H9 (cell line): ENCODE measurements at regions not wholly inside any gene's neighbourhood (a gene's known extent, or its start where the extent isn't known, plus 50 kb on each side); places are given as distances from the start of the nearest gene placed in this dataset.

ENCODE experiments used
- DNase-seq: peaks from one replicate; pipeline ENCODE4 v3.0.0-alpha.2; 2017
- H2AFZ ChIP-seq: one replicate; pipeline ENCODE4 v1.6.1; 2013; ENCODE audit warnings: mild to moderate bottlenecking, low read length, control low read depth, moderate library complexity
- H2AK5ac ChIP-seq: 2 replicates; pipeline ENCODE4 v1.6.1; 2013; ENCODE audit warnings: low read length, control low read depth, mixed read lengths; ENCODE audit not compliant: insufficient read length
- H2BK120ac ChIP-seq: one replicate; pipeline ENCODE4 v1.6.1; 2013; ENCODE audit warnings: low read depth, mild to moderate bottlenecking, low read length, control low read depth, inconsistent platforms; ENCODE audit not compliant: poor library complexity, severe bottlenecking
- H2BK12ac ChIP-seq: 2 replicates; pipeline ENCODE4 v1.6.1; 2013; ENCODE audit warnings: low read length, control low read depth, mixed read lengths, low read depth; ENCODE audit not compliant: insufficient read length
- H2BK15ac ChIP-seq: 2 replicates; pipeline ENCODE4 v1.6.1; 2013; ENCODE audit warnings: low read depth, low read length, control low read depth
- H2BK20ac ChIP-seq: one replicate; pipeline ENCODE4 v1.6.1; 2013; ENCODE audit warnings: low read depth, mild to moderate bottlenecking, low read length, control low read depth, inconsistent platforms; ENCODE audit not compliant: poor library complexity, severe bottlenecking
- H2BK5ac ChIP-seq: 2 replicates; pipeline ENCODE4 v1.6.1; 2013; ENCODE audit warnings: low read length, control low read depth, mixed read lengths; ENCODE audit not compliant: insufficient read length
- H3K14ac ChIP-seq: 2 replicates; pipeline ENCODE4 v1.6.1; 2013; ENCODE audit warnings: low read length, control low read depth; ENCODE audit not compliant: insufficient read depth
- H3K18ac ChIP-seq: 2 replicates; pipeline ENCODE4 v1.6.1; 2013; ENCODE audit warnings: low read depth, mild to moderate bottlenecking, mixed read lengths, low read length, control low read depth; ENCODE audit not compliant: insufficient read length
- H3K23ac ChIP-seq: 2 replicates; pipeline ENCODE4 v1.6.1; 2013; ENCODE audit warnings: low read length, control low read depth, mixed read lengths, low read depth; ENCODE audit not compliant: insufficient read length
- H3K23me2 ChIP-seq: 2 replicates; pipeline ENCODE4 v1.6.1; 2013; ENCODE audit warnings: low read depth, mild to moderate bottlenecking, mixed read lengths, low read length, control low read depth; ENCODE audit not compliant: insufficient read length, poor library complexity, severe bottlenecking
- H3K27ac ChIP-seq: 2 replicates; pipeline ENCODE4 v1.5.1; 2013; ENCODE audit warnings: low read length, control low read depth, mixed read lengths, low read depth; ENCODE audit not compliant: insufficient read length
- H3K27me3 ChIP-seq: 2 replicates; pipeline ENCODE4 v1.6.1; 2013; ENCODE audit warnings: low read length, control low read depth, inconsistent platforms; ENCODE audit not compliant: insufficient read depth
- H3K4ac ChIP-seq: 2 replicates; pipeline ENCODE4 v1.6.1; 2013; ENCODE audit warnings: low read depth, mild to moderate bottlenecking, control low read depth, inconsistent platforms, low read length, moderate library complexity
- H3K4me1 ChIP-seq: 2 replicates; pipeline ENCODE4 v1.6.1; 2013; ENCODE audit warnings: low read length, control low read depth, inconsistent platforms; ENCODE audit not compliant: insufficient read depth
- H3K4me2 ChIP-seq: 2 replicates; pipeline ENCODE4 v1.6.1; 2013; ENCODE audit warnings: low read length, control low read depth, mixed read lengths; ENCODE audit not compliant: insufficient read length, insufficient read depth
- H3K56ac ChIP-seq: 2 replicates; pipeline ENCODE4 v1.6.1; 2013; ENCODE audit warnings: low read depth, mild to moderate bottlenecking, mixed read lengths, low read length, control low read depth; ENCODE audit not compliant: insufficient read length
- H3K79me1 ChIP-seq: 2 replicates; pipeline ENCODE4 v1.6.1; 2013; ENCODE audit warnings: low read depth, mild to moderate bottlenecking, moderate library complexity, low read length, control low read depth, inconsistent platforms; ENCODE audit not compliant: insufficient read depth, poor library complexity, severe bottlenecking
- H3K79me2 ChIP-seq: 2 replicates; pipeline ENCODE4 v1.6.1; 2013; ENCODE audit warnings: low read length, control low read depth, inconsistent platforms; ENCODE audit not compliant: insufficient read depth
- H3K9ac ChIP-seq: 2 replicates; pipeline ENCODE4 v1.6.1; 2013; ENCODE audit warnings: low read length, control low read depth, mixed read lengths; ENCODE audit not compliant: insufficient read length; ENCODE audit errors: extremely low read depth
- H3K9me3 ChIP-seq: one replicate; pipeline ENCODE4 v1.6.1; 2013; ENCODE audit warnings: low read depth, low read length, inconsistent platforms; ENCODE audit not compliant: control insufficient read depth
- H3T11ph ChIP-seq: one replicate; pipeline ENCODE4 v1.6.1; 2013; ENCODE audit warnings: mild to moderate bottlenecking, low read length, control low read depth, inconsistent platforms
- H4K20me1 ChIP-seq: one replicate; pipeline ENCODE4 v1.6.1; 2013; ENCODE audit not compliant: control insufficient read depth, insufficient read length, insufficient read depth
- H4K5ac ChIP-seq: 2 replicates; pipeline ENCODE4 v1.6.1; 2013; ENCODE audit warnings: low read depth, mild to moderate bottlenecking, mixed read lengths, low read length, control low read depth; ENCODE audit not compliant: insufficient read length
- H4K8ac ChIP-seq: replicated peaks from 2 replicates; pipeline ENCODE4 v1.6.1; 2013; ENCODE audit warnings: low read length, control low read depth, mixed read lengths, low read depth; ENCODE audit not compliant: insufficient read length
- H4K91ac ChIP-seq: 2 replicates; pipeline ENCODE4 v1.6.1; 2013; ENCODE audit warnings: low read depth, mild to moderate bottlenecking, moderate library complexity, mixed read lengths, low read length, control low read depth; ENCODE audit not compliant: insufficient read length
- H3K27ac Mint-ChIP-seq, 3 experiments: 2 replicates in 2 of 3; 3 replicates in 1 of 3; pipeline ENCODE4 v1.8.0; 2020 to 2021; ENCODE audit warnings: mixed read lengths in 3 of 3, mild to moderate bottlenecking in 1 of 3, moderate library complexity in 1 of 3
- H3K27me3 Mint-ChIP-seq: 2 replicates; pipeline ENCODE4 v1.8.0; 2021; ENCODE audit warnings: low read depth, mild to moderate bottlenecking, moderate library complexity, mixed read lengths
- H3K36me3 Mint-ChIP-seq, 3 experiments: 2 replicates in 2 of 3; 3 replicates in 1 of 3; pipeline ENCODE4 v1.8.0; 2020 to 2021; ENCODE audit warnings: low read depth in 3 of 3, mixed read lengths in 3 of 3; ENCODE audit not compliant: insufficient read depth in 1 of 3
- H3K4me1 Mint-ChIP-seq, 2 experiments: 2 replicates each; pipeline ENCODE4 v1.8.0; 2020; ENCODE audit warnings: mixed read lengths in 2 of 2
- H3K4me3 Mint-ChIP-seq, 2 experiments: 2 replicates in 1 of 2; 3 replicates in 1 of 2; pipeline ENCODE4 v1.8.0; 2020 to 2021; ENCODE audit warnings: mild to moderate bottlenecking in 2 of 2, mixed read lengths in 2 of 2, moderate library complexity in 1 of 2
- H3K9me3 Mint-ChIP-seq, 2 experiments: 2 replicates in 1 of 2; 3 replicates in 1 of 2; pipeline ENCODE4 v1.8.0; 2020; ENCODE audit warnings: mild to moderate bottlenecking in 2 of 2, mixed read lengths in 2 of 2, moderate library complexity in 1 of 2
- CTCF ChIP-seq: fragments of 200-600 bp; sonication (generic); conservative IDR thresholded peaks from 3 replicates; pipeline ENCODE4 v1.8.0; 2021; ENCODE audit warnings: antibody characterized with exemption, mild to moderate bottlenecking
- WGBS: extraction: QIAGEN DNeasy Blood & Tissue Kit; methylation state at CpG from one replicate; pipeline ENCODE4 v1.1.7; 2013; ENCODE audit warnings: missing lambda C conversion rate, low lambda C conversion rate, mixed read lengths; ENCODE audit not compliant: insufficient read length; ENCODE audit errors: extremely low coverage; 5-methylcytosine and 5-hydroxymethylcytosine counted together

GRCh38 chr14:97158102-97158501 lies 360.9 kb downstream of the VRK1 start:
- no peak overlapping the region for H2BK120ac ChIP-seq
- H3T11ph ChIP-seq, result no peak overlapping the region
- H3K4me1 ChIP-seq, result no peaks in the 10 kb centered on the region
- no peaks in the 10 kb centered on the region for H3K79me2 ChIP-seq
- H2BK5ac ChIP-seq, result no peak overlapping the region
- no peaks in the 10 kb centered on the region for H3K79me1 ChIP-seq
- H3K23ac ChIP-seq, result no peak overlapping the region
- no peak overlapping the region for H4K91ac ChIP-seq
- H3K9ac ChIP-seq, result no peak overlapping the region
- TF ChIP-seq CTCF, result no peak
- H3K9me3 Mint-ChIP-seq, result peaks cover 14 to 17% of the 10 kb centered on the region in 2 experiments
- H3K4me1 Mint-ChIP-seq, result peaks cover 9 to 14% of the 10 kb centered on the region in 2 experiments
- H3K27me3 ChIP-seq, result no peaks in the 10 kb centered on the region
- H2BK12ac ChIP-seq, result no peak overlapping the region
- no peak overlapping the region for H2BK15ac ChIP-seq
- H3K9me3 ChIP-seq, result no peaks in the 10 kb centered on the region
- no peak overlapping the region for H3K56ac ChIP-seq
- no peak overlapping the region for H2BK20ac ChIP-seq
- no peak for DNase-seq
- no peak overlapping the region for H3K27ac ChIP-seq
- no peaks in the 10 kb centered on the region for H4K20me1 ChIP-seq
- no CpG with 5 or more reads among the region's 1 CpG for WGBS
- no peak overlapping the region for H3K4ac ChIP-seq
- H3K23me2 ChIP-seq, result no peaks in the 10 kb centered on the region
- no peak overlapping the region for H3K27ac Mint-ChIP-seq
- H4K8ac ChIP-seq, result no peak overlapping the region
- no peak overlapping the region for H3K4me2 ChIP-seq
- H2AFZ ChIP-seq, result no peak overlapping the region
- H3K4me3 Mint-ChIP-seq, result no peak overlapping the region
- H3K18ac ChIP-seq, result no peak overlapping the region
- H4K5ac ChIP-seq, result no peak overlapping the region
- no peak overlapping the region for H3K14ac ChIP-seq
- peaks cover 7% of the 10 kb centered on the region for H3K27me3 Mint-ChIP-seq
- H2AK5ac ChIP-seq, result no peak overlapping the region
- H3K36me3 Mint-ChIP-seq, result peaks cover 7 to 10% (median 8%) of the 10 kb centered on the region in 3 experiments
